HEK293 (cell line): ENCODE measurements at regions not wholly inside any gene's neighbourhood (a gene's known extent, or its start where the extent isn't known, plus 50 kb on each side); places are given as distances from the start of the nearest gene placed in this dataset.

Experiments
- CTCF ChIP-seq: fragments of 450-650 bp; formaldehyde crosslinking; IDR thresholded peaks from 2 replicates; pipeline ENCODE4 v1.5.1; 2016; ENCODE audit warnings: missing biosample characterization, missing genetic modification characterization
- TRIM28 ChIP-seq: IDR thresholded peaks from 2 replicates; pipeline ENCODE4 v1.6.1; 2011; ENCODE audit warnings: low read length, control low read depth, borderline replicate concordance
- ZNF274 ChIP-seq, 2 experiments: fragments of 200-500 bp in 1 of 2; fragments of 450-650 bp in 1 of 2; sonication (Bioruptor generic) in 1 of 2; formaldehyde crosslinking in 1 of 2; IDR thresholded peaks; 2 replicates each; pipeline versions ENCODE4 v1.5.1 to v1.6.1; 2014 to 2016; ENCODE audit warnings: borderline replicate concordance in 1 of 2, inconsistent platforms in 1 of 2, low read length in 1 of 2, missing biosample characterization in 1 of 2, missing genetic modification characterization in 1 of 2
- ZNF426 ChIP-seq: fragments of 450-650 bp; formaldehyde crosslinking; IDR thresholded peaks from 2 replicates; pipeline ENCODE4 v1.5.1; 2017; ENCODE audit warnings: missing biosample characterization, missing genetic modification characterization, mild to moderate bottlenecking, inconsistent platforms, moderate library complexity
- ZNF530 ChIP-seq: fragments of 450-650 bp; formaldehyde crosslinking; IDR thresholded peaks from 2 replicates; pipeline ENCODE4 v1.5.1; 2016; ENCODE audit warnings: low read depth, missing biosample characterization, missing genetic modification characterization
- TF ChIP-seq, protein P1 (sequence below): fragments of 450-650 bp; formaldehyde crosslinking; IDR thresholded peaks from 2 replicates; pipeline ENCODE4 v1.5.1; 2016; ENCODE audit warnings: missing biosample characterization, missing genetic modification characterization

GRCh38 chr3:59280113-59280512 lies 230.3 kb upstream of the CFAP20DC start:
- TF ChIP-seq, protein P1, sequence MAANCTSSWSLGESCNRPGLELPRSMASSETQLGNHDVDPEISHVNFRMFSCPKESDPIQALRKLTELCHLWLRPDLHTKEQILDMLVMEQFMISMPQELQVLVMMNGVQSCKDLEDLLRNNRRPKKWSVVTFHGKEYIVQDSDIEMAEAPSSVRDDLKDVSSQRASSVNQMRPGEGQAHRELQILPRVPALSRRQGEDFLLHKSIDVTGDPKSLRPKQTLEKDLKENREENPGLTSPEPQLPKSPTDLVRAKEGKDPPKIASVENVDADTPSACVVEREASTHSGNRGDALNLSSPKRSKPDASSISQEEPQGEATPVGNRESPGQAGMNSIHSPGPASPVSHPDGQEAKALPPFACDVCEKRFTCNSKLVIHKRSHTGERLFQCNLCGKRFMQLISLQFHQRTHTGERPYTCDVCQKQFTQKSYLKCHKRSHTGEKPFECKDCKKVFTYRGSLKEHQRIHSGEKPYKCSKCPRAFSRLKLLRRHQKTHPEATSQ (tag by site-specific recombination): no peak
- TF ChIP-seq ZNF426 (tag by site-specific recombination) (no peak), ZNF274 (IDR thresholded peaks at IDR 0.05; ENCODE audit: low read length) (no peak), ZNF274 (tag by site-specific recombination; IDR thresholded peaks at IDR 0.05; ENCODE audit: borderline replicate concordance) (no peak), ZNF530 (tag by site-specific recombination) (no peak), TRIM28 (no peak), CTCF (tag by site-specific recombination) (no peak)
